Ectodermal cell (in vitro differentiated cells): ENCODE measurements at regions not wholly inside any gene's neighbourhood (a gene's known extent, or its start where the extent isn't known, plus 50 kb on each side); places are given as distances from the start of the nearest gene placed in this dataset.

Experiments used
- H3K27ac ChIP-seq: 2 replicates; pipeline ENCODE4 v1.7.0; 2013; ENCODE audit warnings: mild to moderate bottlenecking, low read depth, low read length; ENCODE audit not compliant: insufficient read depth, poor library complexity, severe bottlenecking
- H3K27me3 ChIP-seq: 2 replicates; pipeline ENCODE4 v1.7.0; 2013; ENCODE audit warnings: mild to moderate bottlenecking, low read length; ENCODE audit not compliant: insufficient read depth, control insufficient read depth, poor library complexity, severe bottlenecking
- H3K36me3 ChIP-seq: one replicate; pipeline ENCODE4 v1.7.0; 2013; ENCODE audit warnings: low read length; ENCODE audit not compliant: control insufficient read depth, insufficient read depth
- H3K4me1 ChIP-seq: one replicate; pipeline ENCODE4 v1.7.0; 2013; ENCODE audit warnings: low read length; ENCODE audit not compliant: control insufficient read depth, insufficient read depth
- H3K4me3 ChIP-seq: 2 replicates; pipeline ENCODE4 v1.7.0; 2013; ENCODE audit warnings: low read depth, low read length, control low read depth; ENCODE audit not compliant: insufficient read depth
- H3K9me3 ChIP-seq: 2 replicates; pipeline ENCODE4 v1.7.0; 2013; ENCODE audit warnings: mild to moderate bottlenecking, low read length, moderate library complexity; ENCODE audit not compliant: control insufficient read depth
- WGBS, 2 experiments: methylation state at CpG; one replicate each; pipeline ENCODE4 v1.1.7; 2013; ENCODE audit warnings: missing lambda C conversion rate in 2 of 2; 5-methylcytosine and 5-hydroxymethylcytosine counted together

DNA sequence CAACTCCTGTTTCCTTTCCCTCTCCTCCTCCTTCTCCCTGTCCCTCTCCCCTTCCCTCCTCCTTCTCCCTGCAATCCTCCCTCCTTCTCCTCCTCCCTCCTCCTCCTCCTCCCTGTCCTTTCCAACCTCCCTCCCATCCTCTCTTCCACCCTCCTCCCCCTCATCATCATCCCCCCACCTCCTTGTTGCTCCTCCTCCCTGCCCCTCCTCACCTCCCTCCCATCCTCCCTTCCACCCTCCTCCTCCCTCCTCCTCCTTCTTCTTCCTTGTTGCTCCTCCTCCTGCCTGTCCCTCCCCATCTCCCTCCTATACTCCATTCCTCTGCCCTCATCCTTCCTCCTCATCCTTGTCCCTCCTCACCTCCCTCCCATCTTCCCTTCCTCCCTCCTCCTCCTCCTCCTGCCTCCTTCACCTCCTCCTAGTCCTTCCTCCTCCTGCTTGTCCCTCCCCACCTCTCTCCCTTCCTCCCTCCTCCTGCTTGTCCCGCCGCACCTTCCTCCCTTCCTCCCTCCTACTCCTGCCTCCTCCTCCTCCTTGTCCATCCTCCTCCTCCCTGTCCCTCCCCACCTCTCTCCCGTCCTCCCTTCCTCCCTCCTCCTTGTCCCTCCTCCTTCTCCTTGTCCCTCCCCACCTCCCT, 222.5 kb downstream of the IRF8 start:
- Histone ChIP-seq H3K4me3 (no peak overlapping the region), H3K27me3 (peaks cover 21% of the 10 kb centered on the region), H3K9me3 (no peaks in the 10 kb centered on the region), H3K27ac (no peak overlapping the region), H3K36me3 (no peaks in the 10 kb centered on the region), H3K4me1 (peaks cover 5% of the 10 kb centered on the region)
- 80 to 82% methylated on average over 3 of the region's 3 CpGs for WGBS, 2 experiments

DNA sequence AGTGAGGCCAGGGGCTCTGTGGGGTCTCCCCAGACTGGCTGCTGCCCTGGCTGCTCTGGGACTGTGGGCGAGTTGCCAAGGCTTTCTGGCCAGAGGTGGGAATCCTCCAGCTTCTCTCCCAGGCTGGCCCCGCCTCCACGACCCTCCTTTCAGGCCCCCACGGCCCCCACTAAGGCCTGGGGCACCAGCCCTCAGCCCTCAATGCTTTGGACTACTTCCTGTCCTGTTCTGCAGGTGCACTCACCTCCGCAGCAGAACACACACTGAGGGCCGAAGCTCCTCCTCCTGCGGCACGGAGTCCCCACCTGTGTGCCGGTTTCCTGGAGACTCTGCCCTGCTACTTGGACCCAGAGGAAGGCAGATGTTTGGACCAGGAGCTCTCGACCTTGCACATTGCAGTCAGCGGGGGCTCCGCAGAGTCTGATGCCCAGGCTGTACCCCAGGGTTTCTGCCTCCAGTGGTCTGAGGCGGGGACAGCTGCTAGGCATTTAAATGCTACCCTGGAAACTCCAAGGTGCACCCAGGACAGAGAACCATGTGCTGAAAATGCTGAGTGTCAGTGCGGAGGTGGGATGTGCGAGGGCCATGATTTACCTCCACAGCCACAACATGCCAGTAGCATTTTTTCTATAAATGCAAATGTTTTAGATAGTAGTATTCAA, 223.8 kb downstream of the IRF8 start:
- WGBS, 2 experiments, result 76 to 78% methylated on average over 15 of the region's 15 CpGs
- no peaks in the 10 kb centered on the region for H3K36me3 ChIP-seq
- H3K9me3 ChIP-seq, result no peaks in the 10 kb centered on the region
- H3K27me3 ChIP-seq, result peaks cover 21% of the 10 kb centered on the region
- no peaks in the 10 kb centered on the region for H3K4me1 ChIP-seq
- H3K27ac ChIP-seq, result no peak overlapping the region
- H3K4me3 ChIP-seq, result no peak overlapping the region

DNA sequence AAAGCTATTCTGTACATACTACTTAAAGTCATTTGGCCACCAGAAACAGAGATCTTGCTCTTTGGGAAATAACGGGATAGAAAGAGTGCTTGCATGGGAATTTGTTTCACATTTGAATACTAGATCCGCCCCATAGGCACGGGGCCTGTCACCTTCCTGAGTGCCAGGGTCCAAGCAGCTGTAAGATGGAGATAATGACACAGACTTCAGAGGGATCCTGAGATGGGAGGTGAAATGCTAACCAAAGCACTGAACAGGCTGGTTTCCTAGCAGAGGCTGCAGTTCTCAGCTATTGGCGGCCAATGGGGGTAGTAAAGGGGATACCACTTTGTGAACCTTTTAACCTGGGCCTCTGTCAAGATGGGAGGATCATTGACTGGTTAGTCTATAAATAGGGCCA, 225.4 kb downstream of the IRF8 start:
- Histone ChIP-seq H3K4me3 (no peak overlapping the region), H3K9me3 (no peaks in the 10 kb centered on the region), H3K27ac (no peak overlapping the region), H3K27me3 (peaks cover 21% of the 10 kb centered on the region), H3K4me1 (no peaks in the 10 kb centered on the region), H3K36me3 (no peaks in the 10 kb centered on the region)
- WGBS, 2 experiments, result 92 to 93% methylated on average over 4 of the region's 4 CpGs

DNA sequence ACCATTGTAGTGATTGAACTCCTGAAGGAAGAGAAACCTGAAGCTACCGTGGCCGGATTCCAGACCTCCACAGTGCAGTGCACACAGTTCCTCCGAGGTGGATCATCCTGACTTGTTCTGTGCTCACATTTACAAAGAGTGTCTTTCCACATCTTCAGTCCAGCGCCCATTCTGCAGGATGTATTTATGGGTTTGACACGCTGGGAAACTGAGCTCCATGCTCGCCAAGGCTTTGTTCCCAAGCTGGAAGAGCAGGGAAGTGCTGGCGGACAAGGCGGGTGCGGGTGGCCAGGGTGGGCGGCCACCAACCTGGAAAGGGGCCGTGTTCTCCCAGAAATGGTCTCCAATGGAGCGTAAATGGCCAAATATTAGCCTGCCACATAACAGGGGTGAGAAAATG, 227.9 kb downstream of the IRF8 start:
- peaks cover 4% of the 10 kb centered on the region for H3K27me3 ChIP-seq
- no peak overlapping the region for H3K4me3 ChIP-seq
- no peaks in the 10 kb centered on the region for H3K4me1 ChIP-seq
- 94 to 95% methylated on average over 12 of the region's 12 CpGs for WGBS, 2 experiments
- H3K36me3 ChIP-seq, result no peaks in the 10 kb centered on the region
- H3K27ac ChIP-seq, result no peak overlapping the region
- no peaks in the 10 kb centered on the region for H3K9me3 ChIP-seq

DNA sequence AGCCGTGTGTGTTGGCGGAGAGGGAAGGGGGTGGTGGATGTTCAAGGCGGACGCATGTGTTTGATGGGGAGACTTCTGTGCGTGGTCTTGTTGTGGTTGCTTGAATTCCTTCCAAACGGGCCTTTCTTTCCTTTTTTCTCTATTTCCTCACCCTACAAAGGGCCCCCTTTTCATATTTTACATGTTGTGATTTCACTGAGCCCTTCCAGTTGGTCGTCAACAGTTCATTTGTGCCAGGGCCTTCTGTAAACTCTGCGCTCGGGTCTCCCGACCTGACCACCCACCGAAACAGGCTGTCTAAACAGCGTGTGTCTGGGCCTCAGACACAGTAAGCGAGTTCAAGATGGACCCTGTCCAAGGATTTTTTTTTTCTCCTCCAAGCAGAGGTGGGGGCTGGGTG, 228.4 kb downstream of the IRF8 start:
- 90 to 97% methylated on average over 10 to 13 of the region's 13 CpGs for WGBS, 2 experiments
- Histone ChIP-seq H3K27ac (no peak overlapping the region), H3K27me3 (no peaks in the 10 kb centered on the region), H3K36me3 (no peaks in the 10 kb centered on the region), H3K4me3 (no peak overlapping the region), H3K9me3 (no peaks in the 10 kb centered on the region), H3K4me1 (no peaks in the 10 kb centered on the region)

DNA sequence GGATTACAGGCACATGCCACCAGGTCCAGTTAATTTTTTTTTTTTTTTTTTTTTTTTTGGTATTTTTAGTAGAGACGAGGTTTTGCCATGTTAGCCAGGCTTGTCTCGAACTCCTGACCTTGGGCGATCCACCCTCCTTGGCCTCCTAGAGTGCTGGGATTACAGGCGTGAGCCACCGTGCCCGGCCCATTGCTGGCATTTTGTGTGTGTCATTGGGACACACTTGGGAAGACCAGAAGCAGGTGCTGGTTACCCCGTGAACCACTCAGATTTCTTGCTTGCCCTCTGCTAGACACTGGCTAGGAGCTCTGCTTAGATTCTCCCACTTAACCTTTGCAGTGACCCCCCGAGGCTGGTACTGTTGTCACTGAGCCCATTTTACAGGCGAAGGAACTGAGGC, 229.3 kb downstream of the IRF8 start:
- Histone ChIP-seq H3K4me3 (no peak overlapping the region), H3K36me3 (no peaks in the 10 kb centered on the region), H3K9me3 (no peaks in the 10 kb centered on the region), H3K4me1 (no peaks in the 10 kb centered on the region), H3K27ac (no peak overlapping the region), H3K27me3 (no peaks in the 10 kb centered on the region)
- WGBS, 2 experiments, result 91 to 94% methylated on average over 9 of the region's 9 CpGs

DNA sequence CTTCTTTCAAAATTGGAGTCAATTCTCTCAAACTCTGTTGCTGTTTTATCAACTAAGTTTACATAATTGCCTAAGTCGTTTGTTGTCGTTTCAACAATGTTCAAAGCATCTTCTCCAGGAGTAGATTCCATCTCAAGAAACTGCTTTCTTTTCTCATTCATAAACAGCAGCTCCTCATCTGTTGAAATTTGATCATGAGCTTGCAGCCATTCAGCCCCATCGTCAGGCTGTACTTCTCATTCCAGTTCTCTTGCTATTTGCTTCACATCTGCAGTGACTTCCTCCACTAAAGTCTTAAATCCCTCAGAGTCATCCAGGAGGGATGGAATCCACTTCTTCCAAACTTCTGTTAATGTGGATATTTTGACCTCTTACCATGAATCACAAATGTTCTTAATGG, 230.6 kb downstream of the IRF8 start:
- WGBS, 2 experiments, result 84 to 88% methylated on average over 3 of the region's 3 CpGs
- H3K27me3 ChIP-seq, result no peaks in the 10 kb centered on the region

DNA sequence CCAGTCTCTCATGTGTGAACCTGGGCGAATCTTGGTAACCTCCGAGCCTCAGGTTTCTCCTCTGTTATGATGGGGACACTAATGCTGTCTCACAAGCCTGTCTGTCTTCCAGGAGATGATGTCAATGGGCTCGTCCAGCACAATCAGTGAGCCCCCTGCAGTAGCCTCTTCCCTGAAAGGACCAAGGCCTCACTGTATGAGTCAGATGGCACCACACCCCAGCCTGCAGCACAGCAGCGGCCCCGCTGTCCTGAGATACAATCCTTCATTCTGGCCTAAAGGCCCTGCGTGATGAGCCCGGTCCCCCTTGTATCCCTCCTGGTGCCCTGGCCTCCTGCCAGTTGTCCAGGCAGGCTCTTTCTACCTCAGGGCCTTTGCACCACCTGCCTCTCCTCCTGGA, 234.4 kb downstream of the IRF8 start:
- Histone ChIP-seq H3K4me3 (no peak overlapping the region), H3K36me3 (no peaks in the 10 kb centered on the region), H3K27me3 (no peaks in the 10 kb centered on the region), H3K27ac (no peak overlapping the region), H3K9me3 (no peaks in the 10 kb centered on the region), H3K4me1 (peaks cover 2% of the 10 kb centered on the region)
- 91 to 93% methylated on average over 7 of the region's 7 CpGs for WGBS, 2 experiments

More for the DNA sequence above, 230.6 kb downstream of the IRF8 start:
- Histone ChIP-seq H3K4me3 (no peak overlapping the region), H3K4me1 (no peaks in the 10 kb centered on the region), H3K36me3 (no peaks in the 10 kb centered on the region), H3K9me3 (no peaks in the 10 kb centered on the region), H3K27ac (no peak overlapping the region)

DNA sequence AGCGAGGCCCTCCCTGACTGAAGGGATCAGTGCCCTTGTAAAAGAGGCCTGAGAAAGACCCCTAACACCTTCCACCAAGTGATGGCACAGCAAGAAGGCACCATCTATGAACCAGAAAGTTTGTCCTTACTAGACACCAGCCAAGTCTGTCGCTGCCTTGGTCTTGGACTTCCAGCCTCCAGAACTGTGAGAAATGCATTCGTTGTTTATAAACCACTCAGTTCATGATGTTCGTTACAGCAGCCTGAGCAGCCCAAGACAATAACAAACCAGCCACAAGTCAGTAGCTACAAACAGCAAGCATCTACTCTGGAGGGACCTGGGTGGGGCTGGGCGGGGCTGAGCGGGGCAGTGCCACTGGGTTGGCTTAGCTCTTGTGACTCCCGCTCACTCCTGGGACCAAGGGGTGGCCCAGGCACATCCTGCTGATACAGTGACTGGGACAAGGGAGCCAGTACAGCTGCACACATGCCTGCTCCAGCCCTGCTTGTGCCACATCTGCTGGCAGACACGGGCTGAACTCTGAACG, 234.9 kb downstream of the IRF8 start:
- Histone ChIP-seq H3K27ac (no peak overlapping the region), H3K4me3 (no peak overlapping the region)

DNA sequence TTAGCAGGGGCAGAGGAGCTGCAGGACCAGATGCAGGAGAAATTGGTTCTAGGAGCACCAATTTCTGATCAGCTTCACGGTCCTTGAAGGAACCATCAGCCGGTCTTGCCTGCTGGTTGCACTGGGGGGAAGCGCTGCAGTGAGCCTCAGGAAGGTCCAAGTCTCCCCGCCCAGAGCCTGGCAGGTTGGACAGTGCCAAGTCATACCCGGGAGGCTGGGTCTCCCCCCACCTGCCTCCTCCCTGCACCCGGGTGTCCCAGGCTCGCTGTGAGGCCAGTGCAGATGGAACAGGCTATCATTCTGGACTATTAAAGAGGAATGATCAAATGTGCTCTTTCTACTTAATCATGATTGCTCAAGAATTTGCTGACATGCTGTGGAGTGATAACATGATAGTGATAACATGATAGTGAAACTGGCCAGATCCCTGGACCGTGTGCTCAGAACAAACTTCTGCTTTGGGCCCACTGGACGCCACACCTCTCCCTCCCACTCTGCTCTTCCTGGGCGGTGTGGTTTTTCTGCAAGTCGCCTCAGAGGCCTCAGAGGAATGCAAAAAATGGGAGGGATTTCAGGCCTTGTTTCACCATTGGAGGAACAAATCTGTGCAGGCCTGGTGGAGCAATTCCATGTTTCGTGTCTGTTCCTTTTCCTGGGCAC, 236.0 kb downstream of the IRF8 start:
- no peaks in the 10 kb centered on the region for H3K9me3 ChIP-seq
- H3K36me3 ChIP-seq, result no peaks in the 10 kb centered on the region
- H3K27ac ChIP-seq, result no peak overlapping the region
- H3K27me3 ChIP-seq, result no peaks in the 10 kb centered on the region
- no peak overlapping the region for H3K4me3 ChIP-seq
- peaks cover 5% of the 10 kb centered on the region for H3K4me1 ChIP-seq
- WGBS, 2 experiments, result 91 to 93% methylated on average over 12 of the region's 12 CpGs

More for the DNA sequence above, 234.9 kb downstream of the IRF8 start:
- WGBS, 2 experiments, result 85 to 87% methylated on average over 9 of the region's 9 CpGs
- H3K9me3 ChIP-seq, result no peaks in the 10 kb centered on the region
- peaks cover 5% of the 10 kb centered on the region for H3K4me1 ChIP-seq
- H3K27me3 ChIP-seq, result no peaks in the 10 kb centered on the region
- H3K36me3 ChIP-seq, result no peaks in the 10 kb centered on the region
